ENCODE measurements at regions not wholly inside any gene's neighbourhood (a gene's known extent, or its start where the extent isn't known, plus 50 kb on each side); places are given as distances from the start of the nearest gene placed in this dataset.

- BruUV-seq (replicated peaks) = no TSS peak
- no peaks in the 10 kb centered on the region for H3K79me2 ChIP-seq (ENCODE audit: control insufficient read depth, insufficient read depth, low read length)
- intact Hi-C loops (cut with micrococcal nuclease) = no loop called here
- ATAC-seq (no peak), FAIRE-seq (no peak), DNase-seq (ENCODE audit: extremely low read depth in 1 of 4, low spot score in 3 of 4) (no peak)
- no peaks in the 10 kb centered on the region for H4K20me1 ChIP-seq (replicated peaks; ENCODE audit: control insufficient read depth, insufficient read depth, low read length)
- H3K4me3 ChIP-seq = no peak overlapping the region
- no peak overlapping the region for H3K27ac ChIP-seq (ENCODE audit: extremely low read depth, low read depth, low read length)
- H3K4me2 ChIP-seq (ENCODE audit: insufficient read depth, low read length) = no peak overlapping the region
- no peaks in the 10 kb centered on the region for H3K9me1 ChIP-seq (ENCODE audit: control insufficient read depth, insufficient read depth, low read length)
- no peak overlapping the region for H3K9ac ChIP-seq (ENCODE audit: insufficient read depth in 1 of 2, low read depth in 2 of 2, low read length in 2 of 2)
- WGBS (ENCODE audit: insufficient coverage, low coverage, missing lambda C conversion rate) = 0% methylated on average over 4 of the region's 5 CpGs
- H3K36me3 ChIP-seq (ENCODE audit: control insufficient read depth, insufficient read depth, low read length) = no peaks in the 10 kb centered on the region
- CTCF ChIA-PET (ENCODE audit: low intra/inter-chr PET ratio) = no interaction called here
- TF ChIP-seq ZNF24 (IDR thresholded peaks at IDR 0.05) = no peak
- no peaks in the 10 kb centered on the region for H3K27me3 ChIP-seq (ENCODE audit: control insufficient read depth in 2 of 2, insufficient read depth in 2 of 2, low read length in 2 of 2)
- POLR2A ChIA-PET = no interaction called here
- in situ Hi-C loops (cut with MboI) = no loop called here
- H2AFZ ChIP-seq (ENCODE audit: low read depth, low read length) = no peak overlapping the region
- no peaks in the 10 kb centered on the region for H3K4me1 ChIP-seq (replicated peaks in 1 of 2; ENCODE audit: control insufficient read depth in 2 of 2, insufficient read depth in 2 of 2, low read length in 2 of 2)
- no peaks in the 10 kb centered on the region for H3K9me3 ChIP-seq (replicated peaks; ENCODE audit: control insufficient read depth, insufficient read depth, low read depth, low read length)
Observed at GRCh38 chr9:82668689-82669199, 394.2 kb downstream of the RASEF start.

- Histone ChIP-seq H4K20me1 (replicated peaks; ENCODE audit: control insufficient read depth, insufficient read depth, low read length) (no peaks in the 10 kb centered on the region), H3K27ac (ENCODE audit: extremely low read depth, low read depth, low read length) (no peak overlapping the region), H3K4me3 (no peak overlapping the region), H2AFZ (ENCODE audit: low read depth, low read length) (no peak overlapping the region), H3K9me1 (ENCODE audit: control insufficient read depth, insufficient read depth, low read length) (no peaks in the 10 kb centered on the region), H3K4me2 (ENCODE audit: insufficient read depth, low read length) (no peak overlapping the region), H3K9ac (ENCODE audit: insufficient read depth in 1 of 2, low read depth in 2 of 2, low read length in 2 of 2) (no peak overlapping the region), H3K79me2 (ENCODE audit: control insufficient read depth, insufficient read depth, low read length) (no peaks in the 10 kb centered on the region), H3K4me1 (replicated peaks in 1 of 2; ENCODE audit: control insufficient read depth in 2 of 2, insufficient read depth in 2 of 2, low read length in 2 of 2) (no peaks in the 10 kb centered on the region), H3K27me3 (ENCODE audit: control insufficient read depth in 2 of 2, insufficient read depth in 2 of 2, low read length in 2 of 2) (no peaks in the 10 kb centered on the region), H3K9me3 (replicated peaks; ENCODE audit: control insufficient read depth, insufficient read depth, low read depth, low read length) (no peaks in the 10 kb centered on the region), H3K36me3 (ENCODE audit: control insufficient read depth, insufficient read depth, low read length) (no peaks in the 10 kb centered on the region)
- in situ Hi-C loops (cut with MboI) = no loop called here
- WGBS (ENCODE audit: insufficient coverage, low coverage, missing lambda C conversion rate) = 7% methylated on average over 3 of the region's 3 CpGs
- ATAC-seq (no peak), FAIRE-seq (no peak), DNase-seq (ENCODE audit: extremely low read depth in 1 of 4, low spot score in 3 of 4) (no peak)
- BruUV-seq (replicated peaks) = no TSS peak
- TF ChIP-seq SRSF3 (IDR thresholded peaks at IDR 0.05; ENCODE audit: insufficient read depth, low read length) (no peak), DNMT1 (IDR thresholded peaks at IDR 0.05) (no peak), PHF8 (IDR thresholded peaks at IDR 0.05; ENCODE audit: borderline replicate concordance, low read length) (no peak), ARID3B (CRISPR knock-in tag; IDR thresholded peaks at IDR 0.05; ENCODE audit: borderline replicate concordance) (no peak), TAF1 (IDR thresholded peaks at IDR 0.05; ENCODE audit: control insufficient read depth, extremely low read depth, insufficient read depth, low read length, severe bottlenecking) (no peak)
- ChIA-PET CTCF (ENCODE audit: low intra/inter-chr PET ratio) (no interaction called here), POLR2A (no interaction called here)
- intact Hi-C loops (cut with micrococcal nuclease) = no loop called here
Observed at GRCh38 chr9:82670000-82670399, 392.9 kb downstream of the RASEF start.

Data from K562 (cell line).